GM12872 (cell line): ENCODE measurements at regions not wholly inside any gene's neighbourhood (a gene's known extent, or its start where the extent isn't known, plus 50 kb on each side); places are given as distances from the start of the nearest gene placed in this dataset.

Experiments used
- TF ChIP-seq, protein P1 (sequence below): IDR thresholded peaks from 3 replicates; pipeline ENCODE4 v1.5.1; 2011; ENCODE audit warnings: low read depth, mild to moderate bottlenecking, low read length, moderate library complexity; ENCODE audit not compliant: insufficient read depth

GRCh38 chr5:30908356-30908755 is 285.1 kb upstream of the CDH6 start:
- TF ChIP-seq, protein P1, sequence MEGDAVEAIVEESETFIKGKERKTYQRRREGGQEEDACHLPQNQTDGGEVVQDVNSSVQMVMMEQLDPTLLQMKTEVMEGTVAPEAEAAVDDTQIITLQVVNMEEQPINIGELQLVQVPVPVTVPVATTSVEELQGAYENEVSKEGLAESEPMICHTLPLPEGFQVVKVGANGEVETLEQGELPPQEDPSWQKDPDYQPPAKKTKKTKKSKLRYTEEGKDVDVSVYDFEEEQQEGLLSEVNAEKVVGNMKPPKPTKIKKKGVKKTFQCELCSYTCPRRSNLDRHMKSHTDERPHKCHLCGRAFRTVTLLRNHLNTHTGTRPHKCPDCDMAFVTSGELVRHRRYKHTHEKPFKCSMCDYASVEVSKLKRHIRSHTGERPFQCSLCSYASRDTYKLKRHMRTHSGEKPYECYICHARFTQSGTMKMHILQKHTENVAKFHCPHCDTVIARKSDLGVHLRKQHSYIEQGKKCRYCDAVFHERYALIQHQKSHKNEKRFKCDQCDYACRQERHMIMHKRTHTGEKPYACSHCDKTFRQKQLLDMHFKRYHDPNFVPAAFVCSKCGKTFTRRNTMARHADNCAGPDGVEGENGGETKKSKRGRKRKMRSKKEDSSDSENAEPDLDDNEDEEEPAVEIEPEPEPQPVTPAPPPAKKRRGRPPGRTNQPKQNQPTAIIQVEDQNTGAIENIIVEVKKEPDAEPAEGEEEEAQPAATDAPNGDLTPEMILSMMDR, result no peak

DNA sequence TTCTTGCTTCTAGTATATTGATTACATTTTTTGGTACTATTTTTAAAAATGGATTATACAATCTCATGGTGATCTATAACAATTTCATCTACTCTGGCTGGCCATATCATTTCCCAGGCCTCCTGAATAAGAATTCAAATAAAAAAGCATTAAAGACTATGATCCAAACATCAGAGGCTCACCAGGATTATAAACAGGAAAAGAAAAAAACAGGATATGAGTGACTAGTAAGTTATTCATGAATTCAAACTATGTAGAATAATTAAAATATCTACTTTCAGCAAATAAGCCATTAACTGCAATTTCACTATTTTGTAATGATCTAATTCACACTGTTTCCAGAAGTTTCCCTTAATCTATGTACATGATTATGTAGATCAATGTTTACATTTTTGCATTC is 293.1 kb upstream of the CDH6 start:
- TF ChIP-seq, protein P1, result no peak

DNA sequence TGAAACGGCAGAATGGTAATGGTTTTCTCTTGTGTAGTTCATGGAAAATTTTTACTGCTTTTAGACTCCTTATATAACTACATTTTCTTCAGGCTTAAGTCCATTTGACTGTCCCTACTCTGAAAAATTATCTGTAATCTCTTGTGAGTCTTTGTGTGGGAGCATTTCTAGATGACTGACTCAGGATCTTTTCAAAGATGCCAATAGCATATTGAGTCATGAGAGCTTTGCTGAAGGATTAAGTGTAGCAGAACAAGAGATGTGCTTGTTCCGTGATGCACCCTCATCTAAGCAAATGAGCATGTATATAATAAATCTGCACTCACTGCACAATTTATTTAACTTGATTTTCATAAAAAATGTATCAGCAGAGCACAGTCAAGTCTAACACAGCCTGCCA is 298.7 kb upstream of the CDH6 start:
- TF ChIP-seq, protein P1, result no peak

DNA sequence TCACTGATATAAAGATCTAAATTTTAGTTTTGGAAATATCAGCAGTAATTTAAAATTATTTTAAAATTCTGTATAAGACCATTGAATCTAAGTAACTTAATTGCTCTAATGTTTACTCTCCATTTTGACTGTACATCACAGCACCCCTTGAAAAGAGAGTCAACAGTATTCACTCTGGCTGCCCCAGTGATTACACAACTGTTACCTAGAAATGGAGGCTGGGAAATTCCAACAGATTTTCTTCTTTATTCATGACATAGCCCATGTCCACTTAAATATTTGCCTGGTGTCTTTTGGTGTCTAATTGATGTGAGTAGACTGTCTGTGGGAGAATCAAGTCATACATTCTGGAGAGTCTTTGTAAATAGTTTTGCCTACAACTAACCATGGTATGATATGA is 301.8 kb upstream of the CDH6 start:
- TF ChIP-seq, protein P1, result no peak

GRCh38 chr5:30890377-30890776 is 303.1 kb upstream of the CDH6 start:
- TF ChIP-seq, protein P1, result no peak

DNA sequence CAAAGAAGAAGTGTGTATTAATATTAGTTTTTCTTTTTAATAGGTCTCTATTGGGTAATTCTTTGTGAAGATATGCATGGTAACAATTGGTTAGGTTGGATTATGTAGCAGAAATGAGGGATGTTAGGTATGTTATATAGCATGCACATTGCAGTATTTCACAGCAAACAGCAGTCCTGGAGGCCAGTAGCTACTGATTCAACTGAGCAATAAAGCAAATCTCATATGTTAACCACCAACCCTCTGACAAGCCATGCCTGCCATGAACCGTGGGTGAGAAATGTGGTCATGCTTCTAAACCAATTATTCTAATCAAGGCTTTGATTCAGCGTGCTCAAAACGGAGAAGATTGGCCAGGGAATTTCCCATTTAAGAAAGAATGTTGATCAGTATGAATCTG is 313.0 kb upstream of the CDH6 start:
- TF ChIP-seq, protein P1, result no peak

- TF ChIP-seq, protein P1, result no peak
These were observed 313.6 kb upstream of the CDH6 start for GRCh38 chr5:30879887-30880286.

- TF ChIP-seq, protein P1, result no peak
These were observed 314.7 kb upstream of the CDH6 start for GRCh38 chr5:30878746-30879145.
